ENCODE measurements at regions not wholly inside any gene's neighbourhood (a gene's known extent, or its start where the extent isn't known, plus 50 kb on each side); places are given as distances from the start of the nearest gene placed in this dataset.
A peak's percentile ranks its signal among the peaks of the same experiment; 100 is the strongest.

- Histone ChIP-seq H3K4ac (ENCODE audit: low read depth in 1 of 2, low read length in 2 of 2) (no peak overlapping the region), H3K9me3 (ENCODE audit: control insufficient read depth, low read length) (no peaks in the 10 kb centered on the region), H2BK120ac (ENCODE audit: low read depth, low read length) (no peak overlapping the region), H3K27me3 (ENCODE audit: control insufficient read depth in 1 of 2, insufficient read depth in 1 of 2, low read length in 2 of 2) (no peaks in the 10 kb centered on the region), H3K4me3 (ENCODE audit: insufficient read depth in 1 of 2, low read depth in 1 of 2, low read length in 2 of 2) (no peak overlapping the region), H4K8ac (ENCODE audit: low read length) (no peak overlapping the region), H2AK5ac (ENCODE audit: low read length, severe bottlenecking) (no peak overlapping the region), H2BK5ac (ENCODE audit: low read depth, low read length, poor library complexity, severe bottlenecking) (no peak overlapping the region), H3K14ac (ENCODE audit: low read length in 2 of 2) (no peak overlapping the region), H3K4me2 (ENCODE audit: low read length, poor library complexity, severe bottlenecking) (no peak overlapping the region), H3K36me3 (ENCODE audit: control insufficient read depth in 1 of 2, insufficient read depth in 2 of 2, low read depth in 1 of 2, low read length in 2 of 2) (no peaks in the 10 kb centered on the region), H3K18ac (ENCODE audit: low read depth in 1 of 2, low read length in 2 of 2) (no peak overlapping the region), H3K79me1 (replicated peaks; ENCODE audit: low read length, poor library complexity, severe bottlenecking) (no peaks in the 10 kb centered on the region), H2AFZ (ENCODE audit: low read depth, low read length) (no peak overlapping the region), H2BK12ac (ENCODE audit: low read length in 2 of 2) (no peak overlapping the region), H3K4me1 (ENCODE audit: control insufficient read depth, insufficient read depth, low read depth, low read length) (peaks cover 1% of the 10 kb centered on the region), H4K91ac (ENCODE audit: low read length) (no peak overlapping the region), H3K9ac (ENCODE audit: low read length) (no peak overlapping the region), H2BK15ac (ENCODE audit: low read depth, poor library complexity, severe bottlenecking) (no peak overlapping the region), H3K23ac (ENCODE audit: low read length in 2 of 2) (no peak overlapping the region), H3K27ac (ENCODE audit: low read length, poor library complexity, severe bottlenecking) (peak overlapping the region; percentile 36)
- 100% methylated on average over 1 of the region's 3 CpGs for WGBS
- DNase-seq = no peak
These were observed 1737.9 kb upstream of the C9orf72 start for GRCh38 chr9:29311221-29311620.

GRCh38 chr9:29312327-29312726 lies 1739.0 kb upstream of the C9orf72 start:
- H3K36me3 ChIP-seq (ENCODE audit: control insufficient read depth in 1 of 2, insufficient read depth in 2 of 2, low read depth in 1 of 2, low read length in 2 of 2) = no peaks in the 10 kb centered on the region
- DNase-seq = no peak
- H3K18ac ChIP-seq (ENCODE audit: low read depth in 1 of 2, low read length in 2 of 2) = no peak overlapping the region
- no peak overlapping the region for H4K91ac ChIP-seq (ENCODE audit: low read length)
- no peak overlapping the region for H4K8ac ChIP-seq (ENCODE audit: low read length)
- peaks cover 1% of the 10 kb centered on the region for H3K4me1 ChIP-seq (ENCODE audit: control insufficient read depth, insufficient read depth, low read depth, low read length)
- no peak overlapping the region for H2AFZ ChIP-seq (ENCODE audit: low read depth, low read length)
- H3K4ac ChIP-seq (ENCODE audit: low read depth in 1 of 2, low read length in 2 of 2) = no peak overlapping the region
- H3K27ac ChIP-seq (ENCODE audit: low read length, poor library complexity, severe bottlenecking) = no peak overlapping the region
- no peak overlapping the region for H3K4me2 ChIP-seq (ENCODE audit: low read length, poor library complexity, severe bottlenecking)
- H3K27me3 ChIP-seq (ENCODE audit: control insufficient read depth in 1 of 2, insufficient read depth in 1 of 2, low read length in 2 of 2) = no peaks in the 10 kb centered on the region
- H2BK12ac ChIP-seq (ENCODE audit: low read length in 2 of 2) = no peak overlapping the region
- no peak overlapping the region for H3K9ac ChIP-seq (ENCODE audit: low read length)
- H2BK15ac ChIP-seq (ENCODE audit: low read depth, poor library complexity, severe bottlenecking) = no peak overlapping the region
- no peak overlapping the region for H2BK120ac ChIP-seq (ENCODE audit: low read depth, low read length)
- H3K79me1 ChIP-seq (replicated peaks; ENCODE audit: low read length, poor library complexity, severe bottlenecking) = no peaks in the 10 kb centered on the region
- H2BK5ac ChIP-seq (ENCODE audit: low read depth, low read length, poor library complexity, severe bottlenecking) = no peak overlapping the region
- H3K9me3 ChIP-seq (ENCODE audit: control insufficient read depth, low read length) = no peaks in the 10 kb centered on the region
- H3K4me3 ChIP-seq (ENCODE audit: insufficient read depth in 1 of 2, low read depth in 1 of 2, low read length in 2 of 2) = no peak overlapping the region
- no peak overlapping the region for H2AK5ac ChIP-seq (ENCODE audit: low read length, severe bottlenecking)
- H3K23ac ChIP-seq (ENCODE audit: low read length in 2 of 2) = no peak overlapping the region
- H3K14ac ChIP-seq (ENCODE audit: low read length in 2 of 2) = no peak overlapping the region
- no CpG with 5 or more reads among the region's 3 CpGs for WGBS

- no peak overlapping the region for H2BK12ac ChIP-seq (ENCODE audit: low read length in 2 of 2)
- no peak overlapping the region for H2AK5ac ChIP-seq (ENCODE audit: low read length, severe bottlenecking)
- H3K9ac ChIP-seq (ENCODE audit: low read length) = no peak overlapping the region
- no peaks in the 10 kb centered on the region for H3K9me3 ChIP-seq (ENCODE audit: control insufficient read depth, low read length)
- no peak overlapping the region for H3K23ac ChIP-seq (ENCODE audit: low read length in 2 of 2)
- H2BK15ac ChIP-seq (ENCODE audit: low read depth, poor library complexity, severe bottlenecking) = no peak overlapping the region
- no peak overlapping the region for H2BK5ac ChIP-seq (ENCODE audit: low read depth, low read length, poor library complexity, severe bottlenecking)
- H3K14ac ChIP-seq (ENCODE audit: low read length in 2 of 2) = no peak overlapping the region
- H3K4me2 ChIP-seq (ENCODE audit: low read length, poor library complexity, severe bottlenecking) = no peak overlapping the region
- 89% methylated on average over 3 of the region's 3 CpGs for WGBS
- no peak overlapping the region for H3K4me3 ChIP-seq (ENCODE audit: insufficient read depth in 1 of 2, low read depth in 1 of 2, low read length in 2 of 2)
- H3K18ac ChIP-seq (ENCODE audit: low read depth in 1 of 2, low read length in 2 of 2) = no peak overlapping the region
- H3K4ac ChIP-seq (ENCODE audit: low read depth in 1 of 2, low read length in 2 of 2) = no peak overlapping the region
- no peak overlapping the region for H4K91ac ChIP-seq (ENCODE audit: low read length)
- no peaks in the 10 kb centered on the region for H3K79me1 ChIP-seq (replicated peaks; ENCODE audit: low read length, poor library complexity, severe bottlenecking)
- no peaks in the 10 kb centered on the region for H3K4me1 ChIP-seq (ENCODE audit: control insufficient read depth, insufficient read depth, low read depth, low read length)
- H2AFZ ChIP-seq (ENCODE audit: low read depth, low read length) = no peak overlapping the region
- H3K27ac ChIP-seq (ENCODE audit: low read length, poor library complexity, severe bottlenecking) = no peak overlapping the region
- no peak overlapping the region for H2BK120ac ChIP-seq (ENCODE audit: low read depth, low read length)
- H4K8ac ChIP-seq (ENCODE audit: low read length) = no peak overlapping the region
- no peaks in the 10 kb centered on the region for H3K36me3 ChIP-seq (ENCODE audit: control insufficient read depth in 1 of 2, insufficient read depth in 2 of 2, low read depth in 1 of 2, low read length in 2 of 2)
- H3K27me3 ChIP-seq (ENCODE audit: control insufficient read depth in 1 of 2, insufficient read depth in 1 of 2, low read length in 2 of 2) = no peaks in the 10 kb centered on the region
- DNase-seq = peak; percentile 30
These were observed 1746.6 kb upstream of the C9orf72 start for GRCh38 chr9:29319736-29320513.

GRCh38 chr9:29322240-29322639 lies 1749.0 kb upstream of the C9orf72 start:
- Histone ChIP-seq H4K91ac (ENCODE audit: low read length) (no peak overlapping the region), H3K4me3 (ENCODE audit: insufficient read depth in 1 of 2, low read depth in 1 of 2, low read length in 2 of 2) (no peak overlapping the region), H2BK120ac (ENCODE audit: low read depth, low read length) (no peak overlapping the region), H3K79me1 (replicated peaks; ENCODE audit: low read length, poor library complexity, severe bottlenecking) (no peaks in the 10 kb centered on the region), H3K36me3 (ENCODE audit: control insufficient read depth in 1 of 2, insufficient read depth in 2 of 2, low read depth in 1 of 2, low read length in 2 of 2) (no peaks in the 10 kb centered on the region), H3K9ac (ENCODE audit: low read length) (no peak overlapping the region), H2BK5ac (ENCODE audit: low read depth, low read length, poor library complexity, severe bottlenecking) (no peak overlapping the region), H2BK15ac (ENCODE audit: low read depth, poor library complexity, severe bottlenecking) (no peak overlapping the region), H4K8ac (ENCODE audit: low read length) (no peak overlapping the region), H3K4ac (ENCODE audit: low read depth in 1 of 2, low read length in 2 of 2) (no peak overlapping the region), H2AK5ac (ENCODE audit: low read length, severe bottlenecking) (no peak overlapping the region), H3K9me3 (ENCODE audit: control insufficient read depth, low read length) (no peaks in the 10 kb centered on the region), H3K18ac (ENCODE audit: low read depth in 1 of 2, low read length in 2 of 2) (no peak overlapping the region), H3K27me3 (ENCODE audit: control insufficient read depth in 1 of 2, insufficient read depth in 1 of 2, low read length in 2 of 2) (no peaks in the 10 kb centered on the region), H3K23ac (ENCODE audit: low read length in 2 of 2) (no peak overlapping the region), H3K27ac (ENCODE audit: low read length, poor library complexity, severe bottlenecking) (no peak overlapping the region), H3K4me2 (ENCODE audit: low read length, poor library complexity, severe bottlenecking) (no peak overlapping the region), H2AFZ (ENCODE audit: low read depth, low read length) (no peak overlapping the region), H2BK12ac (ENCODE audit: low read length in 2 of 2) (no peak overlapping the region), H3K14ac (ENCODE audit: low read length in 2 of 2) (no peak overlapping the region), H3K4me1 (ENCODE audit: control insufficient read depth, insufficient read depth, low read depth, low read length) (no peaks in the 10 kb centered on the region)
- peak; percentile 37 for DNase-seq
- 79% methylated on average over 1 of the region's 2 CpGs for WGBS
